Fibroblast of gingiva (primary cell): ENCODE measurements at regions not wholly inside any gene's neighbourhood (a gene's known extent, or its start where the extent isn't known, plus 50 kb on each side); places are given as distances from the start of the nearest gene placed in this dataset.

ENCODE experiments used
- DNase-seq: peaks from one replicate; pipeline ENCODE4 v3.0.0-alpha.2; 2011; ENCODE audit warnings: low read depth

DNA sequence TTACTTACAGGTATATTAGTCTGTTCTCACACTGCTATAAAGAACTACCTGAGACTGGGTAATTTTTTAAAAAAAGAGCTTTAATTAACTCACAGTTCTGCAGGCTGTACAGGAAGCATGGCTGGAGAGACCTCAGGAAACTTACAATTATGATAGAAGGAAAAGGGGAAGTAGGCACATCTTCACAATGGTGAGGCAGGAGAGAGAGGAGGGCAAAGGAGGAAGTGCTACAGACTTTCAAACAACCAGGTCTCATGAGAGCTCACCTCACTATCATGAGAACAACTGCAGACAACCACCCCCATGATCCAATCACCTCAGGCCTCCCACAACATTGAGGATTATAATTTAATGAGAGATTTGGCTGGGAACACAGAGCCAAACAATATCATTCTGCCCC lies 511.7 kb downstream of the SLITRK6 start:
- DNase-seq, result no peak

DNA sequence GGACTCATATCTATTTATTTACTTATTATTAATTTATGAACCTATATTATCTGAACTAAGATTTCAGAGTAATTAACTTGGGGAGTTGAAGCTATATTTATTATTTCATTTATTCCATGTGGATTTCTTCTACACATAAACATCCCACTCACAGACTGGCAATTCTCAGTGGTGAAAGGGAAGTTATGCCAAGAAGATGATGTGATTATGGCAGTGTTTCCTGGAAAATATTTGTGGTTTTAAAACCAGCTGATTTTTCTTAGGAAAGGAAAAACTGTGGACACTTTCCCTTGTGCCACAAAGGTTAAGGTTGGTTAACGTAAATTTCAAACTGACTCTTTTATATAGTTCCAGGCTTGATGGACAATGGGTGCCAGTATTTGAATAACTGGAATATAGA lies 513.1 kb downstream of the SLITRK6 start:
- peak; percentile 16 for DNase-seq

- no peak for DNase-seq
These were observed 514.9 kb downstream of the SLITRK6 start for GRCh38 chr13:85284349-85284748.

DNA sequence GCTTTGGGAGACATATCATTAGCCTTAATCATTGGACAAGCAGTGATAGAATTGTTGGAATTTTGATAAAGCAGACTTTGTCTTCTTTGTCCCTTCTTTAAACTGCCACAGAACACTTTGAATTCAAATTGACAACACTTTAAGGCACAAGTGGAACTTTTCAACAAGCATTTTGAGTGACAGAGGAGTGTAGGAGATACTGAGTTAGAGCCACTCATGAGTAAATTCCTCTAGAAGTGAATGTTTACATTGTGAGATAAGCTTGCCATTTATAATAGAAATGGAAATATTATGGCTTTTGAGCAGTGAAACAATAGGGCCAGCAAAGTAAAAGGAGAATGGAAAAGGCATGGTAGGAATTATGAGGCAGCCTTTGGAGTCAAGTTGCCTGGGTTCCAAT lies 515.8 kb downstream of the SLITRK6 start:
- DNase-seq, result no peak

GRCh38 chr13:85282876-85283275 lies 516.3 kb downstream of the SLITRK6 start:
- DNase-seq, result no peak

- DNase-seq, result no peak
These were observed 520.4 kb downstream of the SLITRK6 start for GRCh38 chr13:85278851-85279250.

- DNase-seq, result no peak
These were observed 521.5 kb downstream of the SLITRK6 start for GRCh38 chr13:85277748-85278147.

DNA sequence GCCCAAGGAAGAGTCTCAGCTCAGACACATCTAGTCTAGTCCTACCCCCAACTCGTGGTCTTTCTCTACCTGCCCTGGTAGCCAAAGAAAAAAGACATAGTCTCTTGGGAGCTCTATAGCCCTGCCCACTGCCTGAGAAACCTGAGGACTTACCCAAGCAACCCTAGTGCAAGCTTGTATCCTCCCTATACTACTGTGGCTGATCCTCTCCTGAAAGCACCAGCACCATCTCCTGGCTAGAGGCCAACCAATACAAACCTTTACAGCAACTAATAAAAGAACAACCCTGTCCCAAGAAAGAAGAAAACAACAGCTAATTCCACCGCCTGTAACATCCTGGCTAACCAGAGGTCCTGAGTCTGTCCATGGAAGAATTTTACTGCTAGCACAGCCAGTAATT lies 532.4 kb downstream of the SLITRK6 start:
- DNase-seq, result no peak

DNA sequence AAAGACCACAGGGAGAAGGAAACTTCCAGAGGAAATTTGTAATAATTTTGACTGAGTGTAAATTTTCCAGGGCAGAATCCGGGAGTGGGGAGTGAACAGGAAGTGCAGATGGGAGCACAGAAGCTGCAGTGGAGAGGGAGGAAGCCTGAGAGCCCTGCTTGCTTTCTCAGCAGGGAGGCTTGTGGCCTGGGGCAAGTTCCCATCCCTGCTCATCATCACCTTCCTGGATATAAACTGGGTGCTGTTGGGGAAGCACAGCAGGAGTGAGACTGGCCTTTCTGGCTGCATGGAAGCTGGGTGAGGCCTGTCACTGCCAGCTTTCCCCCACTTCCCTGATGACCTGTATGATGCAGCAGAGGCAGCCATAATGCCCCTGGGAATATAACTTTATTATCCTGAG lies 532.9 kb downstream of the SLITRK6 start:
- no peak for DNase-seq

- DNase-seq, result no peak
These were observed 533.9 kb downstream of the SLITRK6 start for GRCh38 chr13:85265296-85265695.

DNA sequence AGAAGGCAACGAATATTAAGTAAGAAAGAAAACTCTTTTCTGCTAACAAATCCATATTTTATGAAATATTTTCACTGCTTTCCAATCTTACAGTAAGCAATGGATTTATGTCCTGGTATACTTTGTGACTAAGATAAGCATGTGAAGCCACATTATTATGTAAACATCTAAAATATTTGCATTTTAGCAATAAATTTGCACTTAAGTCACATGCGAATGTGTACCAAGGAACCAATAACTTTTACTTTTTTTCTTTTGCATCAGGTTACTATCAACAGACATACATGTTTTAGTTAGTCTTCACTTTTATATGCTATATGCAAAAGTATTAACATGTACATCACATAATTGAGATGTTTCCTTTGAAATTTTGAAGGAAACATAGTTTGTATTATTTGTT lies 536.7 kb downstream of the SLITRK6 start:
- no peak for DNase-seq

DNA sequence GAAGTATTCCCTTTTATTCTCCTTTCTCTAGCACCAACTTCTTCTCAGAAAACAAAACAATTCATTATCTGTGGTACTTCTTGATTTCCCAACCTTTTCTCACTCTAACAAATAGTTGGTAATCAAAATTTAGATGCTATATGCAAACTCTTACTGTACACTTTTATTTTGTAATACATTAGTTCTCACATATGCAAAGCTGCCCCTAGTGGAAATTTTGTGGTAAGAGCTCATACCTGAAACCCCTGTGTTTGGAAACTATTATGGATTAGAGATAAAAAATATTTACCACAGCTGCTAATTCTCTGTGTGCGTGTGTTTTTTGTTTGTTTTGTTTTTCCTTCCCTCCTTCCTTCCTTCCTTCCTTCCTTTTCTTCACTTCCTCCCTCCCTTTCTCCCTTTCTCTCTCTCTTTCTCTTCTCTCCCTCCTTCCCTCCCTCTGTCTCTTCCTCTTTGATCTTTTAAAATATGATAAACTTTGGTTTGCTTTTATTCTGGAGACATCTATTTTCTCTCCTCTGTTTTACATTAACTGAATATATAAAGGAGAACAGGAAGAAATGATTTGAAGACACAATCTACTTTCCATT lies 537.4 kb downstream of the SLITRK6 start:
- no peak for DNase-seq

GRCh38 chr13:85260896-85261295 lies 538.3 kb downstream of the SLITRK6 start:
- DNase-seq, result no peak

DNA sequence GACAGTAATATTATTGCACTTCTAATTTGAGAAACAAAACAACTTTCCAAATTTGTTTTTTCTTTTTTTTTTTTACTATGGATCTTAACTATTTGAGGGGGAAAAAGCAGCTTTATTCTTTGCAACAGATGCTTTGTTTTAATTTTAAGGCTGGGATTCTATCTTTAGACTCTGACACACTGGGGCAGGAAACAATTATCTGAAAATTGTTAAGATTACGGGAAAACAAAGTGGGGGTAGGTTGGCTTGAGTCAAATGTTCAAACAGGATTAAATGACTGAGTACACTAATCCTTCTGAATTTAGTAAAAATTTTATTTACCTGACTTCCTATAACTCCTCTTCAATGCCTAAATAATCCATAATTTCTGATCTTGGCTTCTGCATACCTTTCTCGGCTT lies 543.2 kb downstream of the SLITRK6 start:
- DNase-seq, result no peak

DNA sequence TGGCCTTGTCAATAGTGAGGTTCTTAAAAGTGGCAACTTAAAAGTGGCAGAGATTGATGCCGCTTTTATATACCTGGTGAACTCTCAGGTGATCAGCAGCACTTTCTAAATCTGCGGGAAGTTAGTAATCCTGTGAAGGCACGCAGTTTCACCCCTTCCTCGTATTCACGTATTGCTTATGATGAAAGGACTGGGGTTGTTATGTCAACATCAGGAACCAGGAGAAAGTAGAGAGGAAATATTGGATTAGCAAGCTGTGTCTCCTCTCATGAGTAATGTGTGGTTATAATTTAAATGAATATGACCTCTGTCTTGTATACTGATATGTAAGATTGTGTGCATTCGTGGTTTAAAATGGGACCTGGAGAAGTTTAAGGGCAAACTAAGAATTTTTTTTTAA lies 544.6 kb downstream of the SLITRK6 start:
- DNase-seq, result no peak

DNA sequence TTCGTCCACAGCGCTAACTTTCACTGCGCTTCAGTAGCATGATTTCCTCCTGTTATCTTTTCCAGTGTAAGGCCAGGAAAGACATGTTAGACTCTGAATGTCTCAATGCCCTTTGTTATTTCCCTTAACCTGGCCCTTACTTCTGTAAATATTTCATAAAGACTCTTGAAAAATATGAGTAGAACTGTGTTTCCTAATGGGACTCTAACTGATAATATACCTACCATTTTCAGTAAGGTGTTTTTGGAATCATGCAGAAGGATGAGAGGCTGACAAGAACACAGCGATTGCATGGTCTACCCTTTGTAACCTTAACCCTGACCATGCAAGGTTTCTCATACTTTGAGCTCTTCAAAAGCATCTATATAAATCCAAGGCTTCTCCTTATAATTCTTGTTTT lies 550.1 kb downstream of the SLITRK6 start:
- no peak for DNase-seq

GRCh38 chr13:85247780-85248179 lies 551.4 kb downstream of the SLITRK6 start:
- no peak for DNase-seq

GRCh38 chr13:85243831-85244230 lies 555.4 kb downstream of the SLITRK6 start:
- DNase-seq, result no peak

DNA sequence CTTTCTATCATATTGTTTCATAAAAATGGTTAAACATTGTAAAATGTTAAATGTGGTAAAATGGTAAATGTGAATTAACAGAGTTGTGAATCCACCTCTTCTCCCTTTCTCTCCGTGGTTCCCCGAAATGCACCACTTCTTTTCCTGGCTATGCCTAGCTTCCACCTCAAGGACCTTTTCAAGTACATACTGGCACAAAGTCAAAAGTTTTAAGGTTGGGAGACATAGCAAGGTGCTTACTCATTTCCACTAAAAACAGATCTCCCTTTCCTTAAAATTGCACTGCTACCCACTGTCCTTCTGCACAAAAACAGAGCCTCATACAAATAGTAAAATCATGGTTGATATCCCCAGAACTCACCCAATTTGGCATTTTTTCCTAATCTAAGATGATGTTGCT lies 558.2 kb downstream of the SLITRK6 start:
- no peak for DNase-seq

DNA sequence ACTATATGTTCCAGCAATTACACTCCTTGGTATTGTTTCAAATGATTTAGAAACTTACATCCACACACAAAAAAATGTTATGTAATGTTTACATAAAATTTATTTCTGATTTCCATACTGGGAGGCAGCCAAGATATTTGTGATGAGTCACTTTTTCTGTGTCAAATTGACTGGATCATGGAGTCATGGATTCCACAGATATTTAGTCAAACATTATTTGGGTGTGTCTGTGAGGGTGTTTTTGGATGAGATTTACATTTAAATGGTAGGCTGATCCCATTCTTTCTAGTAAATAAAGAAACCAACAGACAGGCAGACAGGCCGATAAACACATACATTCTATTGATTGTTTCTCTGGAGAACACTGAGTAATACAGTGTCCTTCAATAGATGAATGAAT lies 562.8 kb downstream of the SLITRK6 start:
- DNase-seq, result peak; percentile 10

- no peak for DNase-seq
These were observed 568.5 kb downstream of the SLITRK6 start for GRCh38 chr13:85230691-85231093.

DNA sequence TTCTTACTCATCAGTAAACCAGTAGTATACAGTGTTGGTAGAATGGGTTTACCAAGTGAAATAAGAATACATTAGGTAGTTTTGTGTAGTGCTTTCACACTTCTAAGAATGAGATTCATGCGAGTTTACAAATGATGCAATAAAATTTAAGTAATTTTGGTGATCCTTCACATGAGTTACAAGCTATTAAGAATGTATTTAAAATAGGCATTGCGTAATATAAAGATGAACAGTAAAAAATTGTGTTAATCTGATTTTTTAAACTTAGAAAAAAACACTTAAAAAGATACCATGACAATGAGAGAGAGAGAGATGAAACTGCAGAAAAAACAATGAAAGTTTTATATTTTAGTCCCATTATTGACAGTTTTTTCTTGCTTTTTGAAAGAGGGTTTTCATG lies 570.5 kb downstream of the SLITRK6 start:
- no peak for DNase-seq

- peak; percentile 30 for DNase-seq
These were observed 575.1 kb downstream of the SLITRK6 start for GRCh38 chr13:85223883-85224656.

- no peak for DNase-seq
These were observed 582.6 kb downstream of the SLITRK6 start for GRCh38 chr13:85216576-85216975.
